ENCODE measurements at regions not wholly inside any gene's neighbourhood (a gene's known extent, or its start where the extent isn't known, plus 50 kb on each side); places are given as distances from the start of the nearest gene placed in this dataset.

GRCh38 chr2:16181062-16181740 lies 240.9 kb downstream of the MYCN start:
- no peak for DNase-seq

GRCh38 chr2:16180631-16181030 lies 240.3 kb downstream of the MYCN start:
- DNase-seq: no peak

DNA sequence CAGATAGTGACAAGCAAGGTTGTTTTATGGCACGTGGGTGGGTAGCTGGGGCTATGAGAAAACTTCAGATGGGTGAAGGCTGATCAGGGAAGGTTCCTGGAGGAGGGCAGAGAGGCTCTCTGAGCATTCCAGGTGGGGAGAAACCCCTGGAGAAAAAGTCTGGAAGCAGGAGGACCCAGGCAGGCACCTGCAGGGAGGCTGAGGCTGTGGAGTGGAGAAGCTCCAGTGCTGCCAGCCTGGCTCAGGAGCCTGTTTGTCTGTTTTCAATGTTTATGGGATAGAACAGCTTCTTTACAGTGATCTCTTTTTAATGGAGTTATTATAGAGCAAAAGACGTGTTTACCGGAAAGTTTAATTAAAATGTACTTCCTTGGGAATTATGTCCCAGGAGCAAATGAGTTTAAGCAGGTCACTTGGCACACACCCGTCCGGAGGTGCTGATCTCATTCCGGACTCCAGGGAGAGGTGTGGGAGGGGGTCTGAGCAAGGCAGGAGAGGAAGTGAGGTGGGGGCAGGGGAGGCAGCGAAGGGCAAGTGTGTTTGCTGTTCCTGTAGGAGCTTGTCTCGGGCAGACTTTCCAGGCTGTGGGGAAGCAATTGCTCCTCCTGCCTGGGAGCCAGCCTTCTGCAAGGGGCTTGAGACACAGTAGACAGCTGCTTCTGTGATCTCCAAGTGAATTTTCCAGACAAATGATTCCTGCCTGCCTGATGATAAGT lies 239.5 kb downstream of the MYCN start:
- DNase-seq: no peak

DNA sequence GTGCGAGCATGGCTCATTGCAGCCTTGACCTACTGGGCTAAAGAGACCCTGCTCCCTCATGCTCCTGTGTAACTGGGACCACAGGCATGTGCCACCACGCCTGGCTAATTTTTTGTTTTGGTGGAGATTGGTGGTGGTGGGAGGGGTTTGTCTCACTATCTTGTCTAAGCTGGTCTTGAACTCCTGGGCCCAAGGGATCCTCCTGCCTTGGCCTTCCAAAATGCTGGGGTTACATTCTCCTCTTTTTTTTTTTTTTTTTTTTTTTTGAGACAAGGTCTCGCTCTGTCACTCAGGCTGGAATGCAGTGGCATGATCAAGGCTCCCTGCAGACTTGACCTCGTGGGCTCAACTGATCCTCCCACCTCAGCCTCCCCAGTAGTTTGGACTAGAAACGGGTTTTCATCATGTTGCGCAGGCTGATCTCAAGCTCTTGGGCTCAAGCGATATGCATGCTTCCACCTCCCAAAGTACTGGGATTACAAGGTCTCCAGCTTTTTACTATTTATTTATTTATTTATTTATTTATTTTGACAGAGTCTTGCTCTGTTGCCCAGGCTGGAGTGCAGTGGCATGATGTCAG lies 238.3 kb downstream of the MYCN start:
- no peak for DNase-seq

GRCh38 chr2:16177671-16178180 lies 237.4 kb downstream of the MYCN start:
- no peak for DNase-seq

GRCh38 chr2:16176971-16177480 lies 236.7 kb downstream of the MYCN start:
- no peak for DNase-seq

GRCh38 chr2:16175247-16175825 lies 235.0 kb downstream of the MYCN start:
- no peak for DNase-seq

GRCh38 chr2:16174693-16175045 lies 234.3 kb downstream of the MYCN start:
- no peak for DNase-seq

DNA sequence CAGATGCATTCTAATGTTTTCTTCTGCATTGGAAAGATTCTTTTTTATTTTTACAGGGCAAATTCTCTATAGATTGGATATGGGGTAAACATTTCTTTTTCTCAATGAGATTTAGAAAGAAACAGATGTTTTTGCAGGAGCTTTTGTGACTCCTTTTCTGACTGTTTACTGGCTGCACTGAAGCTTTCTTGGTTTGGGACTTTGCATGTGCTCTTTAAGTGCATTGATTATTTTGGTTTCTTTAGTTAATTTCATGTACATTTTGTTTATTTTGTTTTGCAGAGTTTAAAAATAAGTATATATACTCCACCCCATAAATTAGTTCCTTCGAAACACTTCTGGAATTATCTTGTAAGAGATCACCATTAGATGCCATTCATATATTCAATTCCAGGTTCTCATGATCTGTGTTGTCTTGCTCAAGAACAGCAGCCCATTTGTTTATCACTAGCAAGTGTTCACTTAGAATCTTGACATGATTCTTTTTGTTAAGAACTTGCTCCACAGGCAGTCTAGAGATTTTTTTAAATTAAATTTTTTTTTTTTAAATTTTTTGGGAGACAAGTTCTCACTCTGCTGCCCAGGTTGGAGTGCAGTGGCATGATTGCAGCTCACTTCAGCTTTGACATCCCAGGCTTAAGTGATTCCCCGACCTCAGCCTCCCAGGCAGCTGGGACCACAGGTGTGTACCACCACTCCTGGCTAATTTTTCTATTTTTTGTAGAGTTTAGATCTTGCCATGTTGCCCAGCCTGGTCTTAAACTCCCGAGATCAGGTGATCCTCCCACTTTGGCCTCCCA lies 233.7 kb downstream of the MYCN start:
- DNase-seq: no peak

DNA sequence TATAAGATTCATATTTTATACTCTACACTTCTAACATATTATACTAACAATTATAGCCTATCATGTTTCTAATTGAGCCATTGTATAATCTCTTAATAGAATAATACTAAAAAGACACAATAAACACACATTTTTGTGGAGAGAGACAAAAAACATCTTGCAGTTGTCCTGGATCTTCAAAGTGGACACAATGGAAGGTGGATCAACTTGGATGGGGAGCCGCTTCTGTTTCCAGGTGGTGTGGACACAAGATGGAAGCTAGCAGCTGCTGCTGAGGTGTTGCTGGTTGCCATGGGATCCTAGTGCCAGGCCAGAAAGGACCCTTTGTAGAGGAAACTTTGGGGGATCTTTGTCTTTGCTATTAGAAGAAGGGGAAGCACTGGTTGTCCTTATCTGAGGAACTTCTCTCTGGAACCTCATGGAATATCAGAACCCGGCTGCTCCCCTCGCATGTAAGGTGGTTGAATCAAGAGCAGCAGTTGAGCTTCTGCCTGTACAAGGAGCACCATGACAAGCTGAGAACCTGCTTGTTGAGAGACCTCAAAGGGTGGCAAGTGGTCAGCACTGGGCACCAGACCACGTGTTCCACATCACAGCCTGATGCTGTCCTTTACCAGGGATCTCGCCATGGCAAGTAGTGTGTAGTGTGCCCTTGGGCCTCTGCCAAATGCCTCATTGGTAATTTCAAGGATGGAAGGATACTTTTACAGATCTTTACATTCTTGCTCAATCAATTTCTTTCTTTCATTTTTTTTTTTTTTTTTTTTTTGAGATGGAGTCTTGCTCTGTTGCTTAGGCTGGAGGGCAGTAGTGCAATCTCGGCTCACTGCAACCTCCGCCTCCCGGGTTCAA lies 232.2 kb downstream of the MYCN start:
- DNase-seq: no peak

GRCh38 chr2:16171425-16171920 lies 231.1 kb downstream of the MYCN start:
- no peak for DNase-seq

DNA sequence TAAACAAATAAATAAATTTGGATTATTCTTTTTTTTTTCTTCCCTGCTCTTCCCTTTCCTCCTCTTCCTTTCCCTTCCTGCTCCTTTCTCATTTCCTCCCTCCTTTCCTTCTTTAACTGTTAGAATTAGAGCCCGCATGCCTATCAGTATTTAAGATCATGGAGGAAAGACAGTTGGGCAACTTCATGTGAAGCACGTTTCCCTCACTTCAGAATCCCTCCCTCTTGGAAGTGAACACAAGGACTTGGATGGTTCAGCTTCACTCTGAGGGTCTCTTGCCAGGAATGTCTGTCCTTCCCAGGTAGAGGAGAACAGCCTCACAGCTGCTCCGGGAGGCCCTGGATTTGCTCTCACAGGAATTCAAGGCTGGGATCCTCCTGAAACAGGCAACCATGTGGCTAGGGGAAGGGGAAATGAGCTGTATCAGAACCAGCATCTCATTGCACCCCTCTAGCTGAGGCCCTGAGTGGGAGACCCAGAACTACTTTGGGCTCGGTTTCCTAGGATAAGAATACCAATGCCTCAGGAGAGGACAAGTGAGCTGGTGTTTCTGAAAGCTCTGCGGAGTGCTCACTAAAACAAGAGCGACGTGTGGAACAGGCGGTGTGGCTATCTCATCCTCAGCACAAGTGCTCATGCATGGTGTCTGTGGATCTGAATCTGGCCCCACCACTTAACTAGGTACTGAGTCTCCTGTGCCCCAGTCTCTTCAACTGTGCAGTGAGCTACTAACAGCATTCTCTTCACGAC lies 230.5 kb downstream of the MYCN start:
- DNase-seq: no peak

DNA sequence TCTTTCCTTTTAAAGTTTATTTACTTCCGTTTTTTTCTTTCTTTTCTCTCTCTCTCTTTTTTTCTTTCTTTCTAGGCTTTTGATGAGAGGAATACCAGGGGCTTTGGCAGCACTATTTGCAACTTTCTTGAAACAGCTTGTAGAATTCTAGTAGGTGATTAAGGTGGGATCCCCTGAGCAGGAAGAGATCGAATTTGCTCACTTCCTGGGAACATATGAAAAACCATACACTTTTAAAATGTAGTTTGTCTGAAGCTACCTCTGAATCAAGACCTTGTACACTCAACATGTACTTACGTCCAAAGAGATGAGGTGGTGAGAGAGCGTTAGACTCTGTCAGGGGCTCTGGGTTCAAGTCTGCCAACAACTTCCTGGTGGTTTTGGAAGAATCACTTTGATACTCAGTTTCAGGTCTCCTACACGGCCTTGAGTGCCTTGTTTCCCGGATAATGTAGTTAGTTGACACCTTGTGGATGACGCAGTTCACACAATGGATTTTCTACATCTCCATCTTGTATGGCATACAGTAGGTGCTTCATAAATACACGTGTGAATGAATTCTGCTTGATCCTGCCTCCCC lies 229.1 kb downstream of the MYCN start:
- DNase-seq: no peak

DNA sequence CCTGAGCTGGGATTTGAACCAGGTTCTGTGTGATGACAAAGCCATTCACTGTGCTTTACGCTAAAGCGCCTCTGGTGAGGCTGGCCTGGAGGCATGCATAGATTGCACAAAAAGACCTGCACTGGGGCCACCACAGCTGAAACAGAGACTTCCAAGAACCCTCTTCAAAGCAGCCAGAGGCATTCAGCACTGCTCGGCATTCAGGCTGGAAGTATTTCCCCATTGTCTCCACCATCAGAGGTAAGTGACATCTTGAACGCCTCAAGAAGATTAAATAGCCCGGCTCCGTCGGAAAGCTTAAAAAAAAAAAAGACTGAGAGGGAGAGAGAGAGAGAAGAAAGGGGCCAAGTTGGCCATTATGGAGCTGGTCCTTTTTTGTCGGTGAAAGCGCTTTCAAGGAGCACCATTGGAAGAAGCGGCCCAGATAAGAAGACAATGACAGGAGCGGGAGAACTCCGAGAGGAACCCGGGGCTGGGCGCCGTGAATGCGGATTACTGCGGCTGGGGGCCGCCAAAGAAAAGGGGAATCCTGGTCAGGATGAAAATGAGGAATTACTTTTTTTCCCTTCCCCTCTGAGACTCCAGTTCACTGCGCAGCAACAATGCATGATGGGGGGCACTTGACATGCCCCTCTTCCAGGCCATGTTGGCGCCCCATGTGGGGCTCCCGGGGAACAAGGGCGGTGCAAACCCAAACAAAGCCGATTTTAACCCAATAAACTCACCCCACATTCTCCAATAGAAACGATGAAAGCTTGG lies 228.3 kb downstream of the MYCN start:
- DNase-seq: no peak

DNA sequence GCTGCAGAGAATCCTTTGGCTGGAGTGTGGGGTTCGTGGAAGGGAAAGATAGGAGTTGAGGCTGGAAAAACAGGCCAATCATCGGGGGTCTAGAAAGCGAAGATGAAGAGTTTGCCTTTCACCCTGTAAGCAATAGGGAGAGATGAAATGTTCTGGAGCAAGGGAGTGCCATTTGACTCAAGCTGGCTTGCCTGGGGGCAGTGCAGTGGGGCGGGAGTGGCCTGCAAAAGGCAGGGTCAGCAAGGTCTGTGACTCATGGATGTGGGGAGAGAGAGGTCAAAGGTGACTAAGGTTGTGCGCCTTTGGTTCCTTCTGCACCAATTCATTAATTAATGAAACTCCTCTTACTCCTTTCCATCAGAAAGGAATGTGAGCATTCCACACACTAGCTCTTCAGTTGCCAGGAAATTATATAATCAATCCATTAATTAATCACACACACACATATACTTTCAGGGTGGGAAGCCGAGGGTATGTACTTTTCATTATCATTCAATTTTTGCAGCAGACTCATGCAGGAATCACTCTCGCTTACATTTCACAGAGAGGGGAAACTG lies 227.6 kb downstream of the MYCN start:
- no peak for DNase-seq

DNA sequence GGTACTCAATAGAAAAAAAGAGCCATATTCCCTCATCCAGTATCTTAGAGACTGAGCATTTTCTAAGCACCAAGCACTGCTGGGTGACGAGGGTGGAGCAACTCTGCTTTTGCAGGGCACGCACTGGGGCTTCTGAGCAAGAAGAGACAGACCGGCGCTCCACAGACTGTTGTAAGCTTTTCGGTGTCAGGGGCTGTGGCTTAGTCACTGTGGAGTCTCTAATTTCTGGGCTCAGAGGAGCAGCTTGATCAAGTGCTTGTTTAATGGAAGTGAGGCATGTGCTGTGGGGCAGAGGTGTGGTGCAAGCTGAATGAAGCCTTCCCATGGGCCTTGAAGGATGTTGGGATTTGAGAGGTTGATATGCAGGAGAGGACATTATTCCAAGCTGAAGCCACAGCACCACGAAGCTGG lies 227.1 kb downstream of the MYCN start:
- no peak for DNase-seq

DNA sequence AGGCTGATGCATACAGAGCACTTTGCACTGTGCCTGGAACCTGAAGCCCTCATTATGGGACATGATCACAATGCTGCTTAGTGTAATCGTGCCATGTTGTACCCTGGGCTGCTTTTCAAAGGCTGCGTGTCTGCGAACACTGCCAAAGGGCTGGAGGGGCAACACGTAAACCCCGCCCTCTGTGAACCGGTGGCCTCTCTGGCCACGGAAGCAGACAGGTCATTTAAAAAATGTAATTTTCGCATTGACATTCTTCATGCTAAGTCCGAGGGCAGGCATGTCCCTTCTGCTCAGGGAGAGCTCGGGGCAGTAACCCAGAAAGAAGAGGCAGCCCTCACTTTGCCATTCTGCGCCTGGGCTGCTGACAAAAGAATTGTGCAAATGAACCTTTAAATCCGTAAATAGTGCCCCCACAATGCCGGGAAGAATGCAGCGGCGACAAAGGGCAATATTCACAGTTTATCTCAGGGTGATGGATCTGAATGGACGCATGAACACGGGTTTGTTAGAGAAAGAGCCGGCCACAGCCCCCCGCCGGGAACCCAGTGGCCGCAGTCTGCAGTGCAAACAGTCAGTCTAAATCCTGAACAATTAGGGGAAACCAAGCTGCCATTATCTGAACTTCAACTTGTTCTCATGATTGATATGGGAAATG lies 226.1 kb downstream of the MYCN start:
- peak in 1 of 3 experiments; percentile 19 for DNase-seq

DNA sequence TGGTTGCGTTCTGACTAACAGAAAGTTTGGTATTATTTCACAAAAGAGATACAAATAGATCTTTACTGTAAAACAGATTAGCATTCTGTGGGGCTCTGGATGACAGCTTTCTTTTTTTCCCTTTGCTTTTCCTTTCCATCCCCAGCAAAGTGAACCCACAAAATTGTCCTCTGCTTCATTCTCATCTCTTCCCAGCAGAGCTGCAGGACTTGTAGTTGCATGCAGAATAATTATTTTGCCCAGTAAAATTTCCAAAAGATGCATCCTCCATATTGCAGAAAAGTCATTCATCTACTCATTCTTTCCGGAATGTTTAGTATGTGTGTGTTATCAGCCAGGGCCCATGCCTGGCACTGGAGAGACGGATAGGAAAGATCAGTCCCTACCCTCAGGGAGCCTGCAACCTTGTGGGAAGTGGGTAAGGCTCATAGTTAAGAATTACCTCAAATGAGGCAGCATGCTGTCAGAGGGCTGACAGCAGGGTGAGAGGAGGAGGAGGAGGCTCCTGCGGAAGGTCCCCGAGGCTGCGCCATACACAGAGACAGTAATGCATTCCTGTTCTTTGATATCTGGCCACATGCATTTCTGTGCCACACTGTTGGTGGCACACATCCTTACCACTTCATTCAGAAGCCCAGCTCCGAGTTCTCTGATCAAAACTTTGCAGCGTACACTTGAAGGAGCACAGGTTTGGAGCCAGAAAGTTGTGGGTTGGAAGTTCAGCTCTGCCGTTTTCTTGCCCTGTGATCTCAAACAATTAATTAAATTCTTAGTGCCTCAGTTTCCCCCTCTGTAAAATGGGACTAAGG lies 225.4 kb downstream of the MYCN start:
- no peak for DNase-seq

Data from NCI-H1417 (cell line).